B cell (primary cell): ENCODE measurements at regions not wholly inside any gene's neighbourhood (a gene's known extent, or its start where the extent isn't known, plus 50 kb on each side); places are given as distances from the start of the nearest gene placed in this dataset.

Source experiments
- ATAC-seq: fragments of 200-7000 bp; cut with Tn5 transposase; one replicate; pipeline ENCODE4 v1.10.0; 2021; ENCODE audit warnings: low read depth, mild to moderate bottlenecking, moderate number of reproducible peaks, moderate library complexity
- CTCF ChIA-PET: fragments of 350-600 bp; sonication (Branson Sonifier 250); formaldehyde crosslinking; loops from one replicate; lab custom pipeline; 2021; ENCODE audit warnings: antibody characterized with exemption, inconsistent platforms; lab: Charles Lee
- POLR2A ChIA-PET: fragments of 350-600 bp; sonication (Branson Sonifier 250); formaldehyde crosslinking; loops from one replicate; lab custom pipeline; 2021; ENCODE audit warnings: antibody characterized with exemption; lab: Charles Lee
- DNase-seq: peaks from one replicate; pipeline ENCODE4 v3.0.0; 2013
- H2AFZ ChIP-seq: 2 replicates; pipeline ENCODE4 v1.6.1; 2012; ENCODE audit warnings: mild to moderate bottlenecking, low read depth, low read length; ENCODE audit not compliant: insufficient read depth, poor library complexity, severe bottlenecking
- H3K27ac ChIP-seq, 2 donors: 1 replicate in 1 of 2; 2 replicates in 1 of 2; pipeline ENCODE4 v1.5.1; 2012 to 2013; ENCODE audit warnings: low read length in 2 of 2, mild to moderate bottlenecking in 2 of 2, moderate library complexity in 1 of 2
- H3K27me3 ChIP-seq, 4 experiments: fragments of 200-600 bp in 1 of 4; sonication (generic) in 1 of 4; replicated peaks in 1 of 4; 1 replicate in 2 of 4; 2 replicates in 2 of 4; pipeline versions ENCODE4 v1.6.1 to v1.7.0; 2013 to 2016; ENCODE audit warnings: low read length in 3 of 4, mild to moderate bottlenecking in 2 of 4, mixed read lengths in 1 of 4, moderate library complexity in 1 of 4; ENCODE audit not compliant: insufficient read depth in 4 of 4, control insufficient read depth in 3 of 4; ENCODE audit errors: control extremely low read depth in 1 of 4
- H3K36me3 ChIP-seq, 2 experiments: replicated peaks in 1 of 2; 1 replicate in 1 of 2; 2 replicates in 1 of 2; pipeline versions ENCODE4 v1.6.1 to v1.7.1; 2013; ENCODE audit warnings: low read length in 1 of 2; ENCODE audit not compliant: insufficient read depth in 2 of 2, control insufficient read depth in 1 of 2; ENCODE audit errors: control extremely low read depth in 1 of 2, extremely low read depth in 1 of 2
- H3K4me1 ChIP-seq, 2 donors: fragments of 200-600 bp in 1 of 2; sonication (generic) in 1 of 2; 1 replicate in 1 of 2; 2 replicates in 1 of 2; pipeline versions ENCODE4 v1.5.1 to v1.6.1; 2013 to 2017; ENCODE audit warnings: low read length in 2 of 2; ENCODE audit not compliant: control insufficient read depth in 2 of 2, insufficient read depth in 2 of 2
- H3K4me2 ChIP-seq: replicated peaks from 2 replicates; pipeline ENCODE3; 2012; ENCODE audit warnings: mild to moderate bottlenecking, low read depth, low read length; ENCODE audit not compliant: poor library complexity, severe bottlenecking
- H3K4me3 ChIP-seq, 5 experiments: fragments of 200-600 bp in 1 of 5; sonication (generic) in 1 of 5; 1 replicate in 3 of 5; 2 replicates in 2 of 5; pipeline versions ENCODE4 v1.5.1 to v1.7.0; 2011 to 2016; ENCODE audit warnings: low read length in 4 of 5, mild to moderate bottlenecking in 4 of 5, low read depth in 2 of 5, control low read depth in 1 of 5, moderate library complexity in 1 of 5; ENCODE audit not compliant: insufficient read depth in 1 of 5; ENCODE audit errors: control extremely low read depth in 1 of 5, extremely low read depth in 1 of 5
- H3K79me2 ChIP-seq: fragments of 200-600 bp; sonication (generic); one replicate; pipeline ENCODE4 v1.6.0; 2016; ENCODE audit warnings: low read length; ENCODE audit not compliant: control insufficient read depth, insufficient read depth
- H3K9ac ChIP-seq: fragments of 200-600 bp; sonication (generic); 2 replicates; pipeline ENCODE4 v1.6.1; 2017; ENCODE audit warnings: mild to moderate bottlenecking, low read length, moderate library complexity
- H3K9me3 ChIP-seq, 3 donors: one replicate each; pipeline versions ENCODE4 v1.6.1 to v1.7.1; 2013; ENCODE audit warnings: low read length in 2 of 3; ENCODE audit not compliant: control insufficient read depth in 2 of 3, insufficient read depth in 1 of 3; ENCODE audit errors: control extremely low read depth in 1 of 3
- H4K20me1 ChIP-seq: 2 replicates; pipeline ENCODE4 v1.6.0; 2012; ENCODE audit warnings: mild to moderate bottlenecking, low read length; ENCODE audit not compliant: insufficient read depth, control insufficient read depth, poor library complexity, severe bottlenecking
- H3K27ac Mint-ChIP-seq: one replicate; pipeline ENCODE4 v1.8.0; 2021; ENCODE audit warnings: mixed read lengths
- H3K27me3 Mint-ChIP-seq: one replicate; pipeline ENCODE4 v1.8.0; 2021; ENCODE audit warnings: mixed read lengths
- H3K4me1 Mint-ChIP-seq: one replicate; pipeline ENCODE4 v1.8.0; 2021; ENCODE audit warnings: mixed read lengths
- H3K4me3 Mint-ChIP-seq: one replicate; pipeline ENCODE4 v1.8.0; 2021; ENCODE audit warnings: mixed read lengths
- H3K9me3 Mint-ChIP-seq: one replicate; pipeline ENCODE4 v1.8.0; 2022; ENCODE audit warnings: mixed read lengths; ENCODE audit not compliant: insufficient read depth
- EZH2 ChIP-seq: IDR thresholded peaks from 2 replicates; pipeline ENCODE4 v1.6.1; 2012; ENCODE audit warnings: borderline replicate concordance, low read depth, mild to moderate bottlenecking, moderate library complexity, low read length; ENCODE audit not compliant: insufficient read depth, poor library complexity, severe bottlenecking
- WGBS: methylation state at CpG from one replicate; pipeline ENCODE4 v1.1.5; 2013; ENCODE audit warnings: missing lambda C conversion rate; ENCODE audit not compliant: insufficient coverage; 5-methylcytosine and 5-hydroxymethylcytosine counted together
- intact Hi-C: fragments of 100-400 bp; cut with micrococcal nuclease; formaldehyde crosslinking; loops from one replicate; pipeline ENCODE4 v1.10.0; 2022
- TF ChIP-seq, protein P1 (sequence below): fragments of 200-600 bp; IDR thresholded peaks from one replicate; pipeline ENCODE4 v1.8.0; 2022; ENCODE audit warnings: antibody characterized with exemption, mild to moderate bottlenecking

DNA sequence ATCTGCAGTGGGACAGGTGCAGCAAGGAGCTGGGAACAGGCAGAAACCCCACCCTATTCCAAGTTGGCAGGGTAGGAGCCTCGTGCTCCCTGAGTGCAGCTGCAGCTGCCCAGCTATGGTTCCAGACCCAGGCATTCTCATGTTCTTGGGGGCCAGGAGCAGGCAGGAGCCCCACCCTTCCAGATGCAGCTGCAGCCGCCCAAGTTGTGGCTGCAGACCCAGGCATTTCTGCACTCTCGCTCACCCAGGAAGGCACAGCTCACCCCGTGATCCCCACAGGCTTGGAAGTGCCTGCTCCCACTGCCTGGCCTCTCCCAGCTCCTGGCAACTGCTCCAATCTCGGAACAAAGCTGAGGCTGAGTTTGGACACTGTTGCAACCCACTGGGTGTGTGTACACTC is 275.8 kb upstream of the ADRA1B start:
- no peaks in the 10 kb centered on the region for H3K4me1 Mint-ChIP-seq
- H3K4me1 ChIP-seq, result no peaks in the 10 kb centered on the region
- TF ChIP-seq, protein P1, sequence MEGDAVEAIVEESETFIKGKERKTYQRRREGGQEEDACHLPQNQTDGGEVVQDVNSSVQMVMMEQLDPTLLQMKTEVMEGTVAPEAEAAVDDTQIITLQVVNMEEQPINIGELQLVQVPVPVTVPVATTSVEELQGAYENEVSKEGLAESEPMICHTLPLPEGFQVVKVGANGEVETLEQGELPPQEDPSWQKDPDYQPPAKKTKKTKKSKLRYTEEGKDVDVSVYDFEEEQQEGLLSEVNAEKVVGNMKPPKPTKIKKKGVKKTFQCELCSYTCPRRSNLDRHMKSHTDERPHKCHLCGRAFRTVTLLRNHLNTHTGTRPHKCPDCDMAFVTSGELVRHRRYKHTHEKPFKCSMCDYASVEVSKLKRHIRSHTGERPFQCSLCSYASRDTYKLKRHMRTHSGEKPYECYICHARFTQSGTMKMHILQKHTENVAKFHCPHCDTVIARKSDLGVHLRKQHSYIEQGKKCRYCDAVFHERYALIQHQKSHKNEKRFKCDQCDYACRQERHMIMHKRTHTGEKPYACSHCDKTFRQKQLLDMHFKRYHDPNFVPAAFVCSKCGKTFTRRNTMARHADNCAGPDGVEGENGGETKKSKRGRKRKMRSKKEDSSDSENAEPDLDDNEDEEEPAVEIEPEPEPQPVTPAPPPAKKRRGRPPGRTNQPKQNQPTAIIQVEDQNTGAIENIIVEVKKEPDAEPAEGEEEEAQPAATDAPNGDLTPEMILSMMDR, result no peak
- TF ChIP-seq EZH2, result no peak
- H4K20me1 ChIP-seq, result no peaks in the 10 kb centered on the region
- H3K9ac ChIP-seq, result no peak overlapping the region
- no peak overlapping the region for H2AFZ ChIP-seq
- intact Hi-C loops, result no loop called here
- peaks cover 0 to 6% (median 2%) of the 10 kb centered on the region in 4 experiments for H3K27me3 ChIP-seq
- H3K9me3 ChIP-seq, result no peaks in the 10 kb centered on the region
- H3K27ac ChIP-seq, result no peak overlapping the region
- no peak overlapping the region for H3K4me2 ChIP-seq
- H3K9me3 Mint-ChIP-seq, result no peaks in the 10 kb centered on the region
- H3K79me2 ChIP-seq, result no peaks in the 10 kb centered on the region
- H3K27me3 Mint-ChIP-seq, result peaks cover 8% of the 10 kb centered on the region
- no peaks in the 10 kb centered on the region for H3K36me3 ChIP-seq
- WGBS, result 80% methylated on average over 5 of the region's 5 CpGs
- ChIA-PET CTCF (interaction anchor here (1.4 kb wide), 1 partner anchor 10 kb away, joined by 4 read pairs; no protein-coding TSS in a partner anchor), POLR2A (no interaction called here)
- no peak overlapping the region for H3K27ac Mint-ChIP-seq
- no peak for ATAC-seq
- H3K4me3 Mint-ChIP-seq, result no peak overlapping the region
- DNase-seq, result no peak
- no peak overlapping the region for H3K4me3 ChIP-seq

DNA sequence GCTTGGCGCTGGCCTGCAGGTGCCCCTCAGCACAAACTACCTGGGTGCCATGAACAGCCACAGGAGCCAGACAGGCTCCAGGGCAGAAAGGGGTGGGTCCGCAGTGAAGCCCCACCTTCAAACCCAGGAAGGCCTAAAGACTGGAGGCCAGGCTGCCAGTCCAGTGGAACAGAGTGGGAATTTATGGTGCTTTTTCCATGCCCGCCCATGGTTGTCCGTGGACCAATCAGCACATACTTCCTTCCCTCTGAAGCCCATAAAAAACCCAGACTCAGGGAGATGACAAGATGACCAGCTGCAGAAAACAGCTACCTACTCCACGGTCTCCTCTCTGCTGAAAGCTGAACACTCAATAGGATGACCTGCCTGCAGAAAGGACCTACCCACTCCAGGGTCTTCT is 275.4 kb upstream of the ADRA1B start:
- H3K27me3 ChIP-seq, result peaks cover 0 to 6% (median 1%) of the 10 kb centered on the region in 4 experiments
- H3K27ac ChIP-seq, result no peak overlapping the region
- H3K9ac ChIP-seq, result no peak overlapping the region
- H3K4me3 ChIP-seq, result no peak overlapping the region
- ChIA-PET POLR2A (no interaction called here), CTCF (no interaction called here)
- ATAC-seq, result no peak
- no peaks in the 10 kb centered on the region for H3K9me3 ChIP-seq
- Mint-ChIP-seq H3K9me3 (no peaks in the 10 kb centered on the region), H3K27ac (no peak overlapping the region), H3K27me3 (peaks cover 8% of the 10 kb centered on the region), H3K4me3 (no peak overlapping the region), H3K4me1 (no peaks in the 10 kb centered on the region)
- TF ChIP-seq, protein P1, result no peak
- TF ChIP-seq EZH2, result no peak
- H3K79me2 ChIP-seq, result no peaks in the 10 kb centered on the region
- H4K20me1 ChIP-seq, result no peaks in the 10 kb centered on the region
- no peak for DNase-seq
- H3K36me3 ChIP-seq, result no peaks in the 10 kb centered on the region
- H2AFZ ChIP-seq, result no peak overlapping the region
- no peaks in the 10 kb centered on the region for H3K4me1 ChIP-seq
- intact Hi-C loops, result no loop called here
- 96% methylated on average over 5 of the region's 5 CpGs for WGBS
- H3K4me2 ChIP-seq, result no peak overlapping the region
